Fibroblast of lung (primary cell): ENCODE measurements at regions not wholly inside any gene's neighbourhood (a gene's known extent, or its start where the extent isn't known, plus 50 kb on each side); places are given as distances from the start of the nearest gene placed in this dataset.

Experiments
- DNase-seq, 2 donors: peaks; one replicate each; pipeline versions ENCODE4 v3.0.0 to v3.0.0-alpha.2; 2010; ENCODE audit warnings: low read depth in 2 of 2
- H2AFZ ChIP-seq: 2 replicates; pipeline ENCODE4 v1.5.1; 2012; ENCODE audit warnings: low read length, control low read depth, inconsistent platforms
- H3K27ac ChIP-seq: 2 replicates; pipeline ENCODE4 v1.5.1; 2011; ENCODE audit warnings: low read length, control low read depth; ENCODE audit not compliant: insufficient read depth
- H3K27me3 ChIP-seq: 2 replicates; pipeline ENCODE4 v1.5.1; 2011; ENCODE audit warnings: mild to moderate bottlenecking, low read length; ENCODE audit not compliant: control insufficient read depth, insufficient read depth
- H3K36me3 ChIP-seq: 2 replicates; pipeline ENCODE4 v1.5.1; 2011; ENCODE audit warnings: low read length; ENCODE audit not compliant: control insufficient read depth, insufficient read depth
- H3K4me1 ChIP-seq: 2 replicates; pipeline ENCODE4 v1.5.1; 2011; ENCODE audit warnings: low read length; ENCODE audit not compliant: control insufficient read depth, insufficient read depth; ENCODE audit errors: extremely low read depth
- H3K4me2 ChIP-seq: 2 replicates; pipeline ENCODE4 v1.5.1; 2011; ENCODE audit warnings: low read length, control low read depth; ENCODE audit not compliant: insufficient read depth; ENCODE audit errors: extremely low read depth
- H3K4me3 ChIP-seq, 4 experiments: fragments of 200-600 bp in 1 of 4; sonication (generic) in 1 of 4; replicated peaks in 1 of 4; 2 replicates each; pipeline ENCODE4 v1.5.1; 2011 to 2016; ENCODE audit warnings: low read length in 4 of 4, low read depth in 3 of 4, mild to moderate bottlenecking in 3 of 4, control low read depth in 2 of 4, inconsistent platforms in 1 of 4, mixed read lengths in 1 of 4; ENCODE audit not compliant: insufficient read depth in 1 of 4; ENCODE audit errors: control extremely low read depth in 1 of 4
- H3K79me2 ChIP-seq: 2 replicates; pipeline ENCODE4 v1.5.1; 2012; ENCODE audit warnings: mild to moderate bottlenecking, low read length, inconsistent platforms; ENCODE audit not compliant: control insufficient read depth, insufficient read depth
- H3K9ac ChIP-seq: 2 replicates; pipeline ENCODE4 v1.5.1; 2011; ENCODE audit warnings: mild to moderate bottlenecking, low read length, control low read depth; ENCODE audit not compliant: insufficient read depth
- H3K9me3 ChIP-seq: 2 replicates; pipeline ENCODE4 v1.5.1; 2012; ENCODE audit warnings: low read depth, low read length; ENCODE audit not compliant: control insufficient read depth, insufficient read depth
- H4K20me1 ChIP-seq: 2 replicates; pipeline ENCODE4 v1.5.1; 2011; ENCODE audit warnings: low read length; ENCODE audit not compliant: control insufficient read depth, insufficient read depth; ENCODE audit errors: extremely low read depth
- CTCF ChIP-seq, 2 donors: IDR thresholded peaks in 1 of 2; conservative IDR thresholded peaks in 1 of 2; 1 replicate in 1 of 2; 2 replicates in 1 of 2; pipeline ENCODE4 v1.5.1; 2011 to 2012; ENCODE audit warnings: low read length in 2 of 2, control low read depth in 1 of 2, inconsistent platforms in 1 of 2, low read depth in 1 of 2, mild to moderate bottlenecking in 1 of 2
- EZH2 ChIP-seq: IDR thresholded peaks from 2 replicates; pipeline ENCODE4 v1.5.1; 2012; ENCODE audit warnings: low read length, control low read depth, mild to moderate bottlenecking; ENCODE audit errors: missing control alignments

GRCh38 chr1:222046684-222047263 is 304.9 kb upstream of the DUSP10 start:
- Histone ChIP-seq H4K20me1 (no peaks in the 10 kb centered on the region), H3K9ac (no peak overlapping the region), H3K9me3 (no peaks in the 10 kb centered on the region), H3K27ac (no peak overlapping the region), H3K79me2 (no peaks in the 10 kb centered on the region), H3K4me2 (no peak overlapping the region), H3K4me3 (no peak overlapping the region), H3K27me3 (no peaks in the 10 kb centered on the region), H2AFZ (no peak overlapping the region), H3K4me1 (peaks cover 4% of the 10 kb centered on the region), H3K36me3 (no peaks in the 10 kb centered on the region)
- TF ChIP-seq CTCF (conservative IDR thresholded peaks at IDR 0.05 in 1 of 2, IDR thresholded peaks at IDR 0.05 in 1 of 2; ENCODE audit: low read depth in 1 of 2, low read length in 2 of 2) (no peak), EZH2 (no peak)
- no peak for DNase-seq

GRCh38 chr1:222045786-222046185 is 303.9 kb upstream of the DUSP10 start:
- Histone ChIP-seq H3K79me2 (no peaks in the 10 kb centered on the region), H2AFZ (no peak overlapping the region), H4K20me1 (no peaks in the 10 kb centered on the region), H3K4me1 (peaks cover 4% of the 10 kb centered on the region), H3K36me3 (no peaks in the 10 kb centered on the region), H3K27ac (no peak overlapping the region), H3K4me3 (no peak overlapping the region), H3K27me3 (no peaks in the 10 kb centered on the region), H3K9ac (no peak overlapping the region), H3K9me3 (no peaks in the 10 kb centered on the region), H3K4me2 (no peak overlapping the region)
- peak in 1 of 2 donors; percentile 39 for DNase-seq
- TF ChIP-seq EZH2 (no peak), CTCF (conservative IDR thresholded peaks at IDR 0.05 in 1 of 2, IDR thresholded peaks at IDR 0.05 in 1 of 2; ENCODE audit: low read depth in 1 of 2, low read length in 2 of 2) (no peak)

GRCh38 chr1:222045236-222045635 is 303.3 kb upstream of the DUSP10 start:
- no peaks in the 10 kb centered on the region for H3K27me3 ChIP-seq
- H2AFZ ChIP-seq = no peak overlapping the region
- H3K27ac ChIP-seq = no peak overlapping the region
- no peaks in the 10 kb centered on the region for H3K9me3 ChIP-seq
- peaks cover 4% of the 10 kb centered on the region for H3K4me1 ChIP-seq
- no peak overlapping the region for H3K9ac ChIP-seq
- no peak overlapping the region for H3K4me2 ChIP-seq
- no peak for DNase-seq
- no peaks in the 10 kb centered on the region for H3K79me2 ChIP-seq
- no peaks in the 10 kb centered on the region for H4K20me1 ChIP-seq
- H3K4me3 ChIP-seq = no peak overlapping the region
- TF ChIP-seq CTCF (conservative IDR thresholded peaks at IDR 0.05 in 1 of 2, IDR thresholded peaks at IDR 0.05 in 1 of 2; ENCODE audit: low read depth in 1 of 2, low read length in 2 of 2) (no peak), EZH2 (no peak)
- H3K36me3 ChIP-seq = no peaks in the 10 kb centered on the region
